Lower leg skin (tissue), 3 donors: ENCODE measurements at regions not wholly inside any gene's neighbourhood (a gene's known extent, or its start where the extent isn't known, plus 50 kb on each side); places are given as distances from the start of the nearest gene placed in this dataset.

Experiments
- POLR2A ChIP-seq, 2 donors: fragments of 450-650 bp; IDR thresholded peaks; one replicate each; pipeline ENCODE4 v1.6.1; 2016 to 2017; ENCODE audit warnings: antibody characterized with exemption in 2 of 2, mild to moderate bottlenecking in 1 of 2, moderate library complexity in 1 of 2
- TF ChIP-seq, protein P1 (sequence below), 3 donors: fragments of 450-650 bp; IDR thresholded peaks; one replicate each; pipeline ENCODE4 v1.5.1; 2016; ENCODE audit warnings: antibody characterized with exemption in 3 of 3, mild to moderate bottlenecking in 3 of 3, moderate library complexity in 2 of 3

GRCh38 chr17:68185820-68186219 lies 62.0 kb upstream of the AMZ2 start:
- TF ChIP-seq, protein P1, sequence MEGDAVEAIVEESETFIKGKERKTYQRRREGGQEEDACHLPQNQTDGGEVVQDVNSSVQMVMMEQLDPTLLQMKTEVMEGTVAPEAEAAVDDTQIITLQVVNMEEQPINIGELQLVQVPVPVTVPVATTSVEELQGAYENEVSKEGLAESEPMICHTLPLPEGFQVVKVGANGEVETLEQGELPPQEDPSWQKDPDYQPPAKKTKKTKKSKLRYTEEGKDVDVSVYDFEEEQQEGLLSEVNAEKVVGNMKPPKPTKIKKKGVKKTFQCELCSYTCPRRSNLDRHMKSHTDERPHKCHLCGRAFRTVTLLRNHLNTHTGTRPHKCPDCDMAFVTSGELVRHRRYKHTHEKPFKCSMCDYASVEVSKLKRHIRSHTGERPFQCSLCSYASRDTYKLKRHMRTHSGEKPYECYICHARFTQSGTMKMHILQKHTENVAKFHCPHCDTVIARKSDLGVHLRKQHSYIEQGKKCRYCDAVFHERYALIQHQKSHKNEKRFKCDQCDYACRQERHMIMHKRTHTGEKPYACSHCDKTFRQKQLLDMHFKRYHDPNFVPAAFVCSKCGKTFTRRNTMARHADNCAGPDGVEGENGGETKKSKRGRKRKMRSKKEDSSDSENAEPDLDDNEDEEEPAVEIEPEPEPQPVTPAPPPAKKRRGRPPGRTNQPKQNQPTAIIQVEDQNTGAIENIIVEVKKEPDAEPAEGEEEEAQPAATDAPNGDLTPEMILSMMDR (IDR thresholded peaks at IDR 0.05): no peak
- TF ChIP-seq POLR2A (IDR thresholded peaks at IDR 0.05): no peak
